Body of pancreas (tissue), 4 donors: ENCODE measurements at regions not wholly inside any gene's neighbourhood (a gene's known extent, or its start where the extent isn't known, plus 50 kb on each side); places are given as distances from the start of the nearest gene placed in this dataset.

Experiments used
- ATAC-seq: fragments of 150-250 bp; one replicate; pipeline ENCODE4 v1.9.1; 2016
- DNase-seq, 4 donors: peaks; one replicate each; pipeline ENCODE4 v3.0.0-alpha.2; 2019
- H3K27ac ChIP-seq, 4 donors: fragments of 200-600 bp; sonication (generic); 1 replicate in 3 of 4; 2 replicates in 1 of 4; pipeline versions ENCODE4 v1.5.1 to v1.6.1; 2016 to 2019; ENCODE audit warnings: mild to moderate bottlenecking in 1 of 4, mixed read lengths in 1 of 4, moderate library complexity in 1 of 4
- H3K27me3 ChIP-seq, 2 donors: fragments of 200-600 bp; sonication (generic); one replicate each; pipeline ENCODE4 v1.6.0; 2016; ENCODE audit warnings: mild to moderate bottlenecking in 1 of 2
- H3K36me3 ChIP-seq, 2 donors: fragments of 200-600 bp; sonication (generic); replicated peaks in 1 of 2; 2 replicates each; pipeline ENCODE4 v1.5.1; 2016; ENCODE audit warnings: low read depth in 2 of 2; ENCODE audit not compliant: insufficient read depth in 1 of 2
- H3K4me1 ChIP-seq: fragments of 200-600 bp; sonication (generic); one replicate; pipeline ENCODE4 v1.6.0; 2016
- H3K4me3 ChIP-seq, 2 donors: fragments of 200-600 bp; sonication (generic); 1 replicate in 1 of 2; 2 replicates in 1 of 2; pipeline ENCODE4 v1.5.1; 2016 to 2019
- H3K9me3 ChIP-seq, 3 donors: fragments of 200-600 bp; sonication (generic); 1 replicate in 2 of 3; 2 replicates in 1 of 3; pipeline ENCODE4 v1.5.1; 2016
- CTCF ChIP-seq, 7 experiments: fragments of 450-650 bp in 4 of 7; fragments of 200-600 bp in 3 of 7; sonication (generic) in 3 of 7; IDR thresholded peaks; one replicate each; pipeline ENCODE4 v1.5.1; 2016 to 2019; ENCODE audit warnings: antibody characterized with exemption in 7 of 7
- POLR2A ChIP-seq, 3 donors: fragments of 450-650 bp; IDR thresholded peaks; one replicate each; pipeline ENCODE4 v1.6.1; 2016; ENCODE audit warnings: antibody characterized with exemption in 3 of 3, mild to moderate bottlenecking in 2 of 3
- WGBS, 2 donors: methylation state at CpG; one replicate each; pipeline ENCODE4 v1.1.5; 2017; 5-methylcytosine and 5-hydroxymethylcytosine counted together
- intact Hi-C: fragments of 100-400 bp; cut with DNase I; formaldehyde crosslinking; loops from one replicate; pipeline ENCODE4 v1.15.1; 2023

GRCh38 chr14:97010491-97011160 is 213.4 kb downstream of the VRK1 start:
- DNase-seq (no peak), ATAC-seq (no peak)
- no peak overlapping the region for H3K4me3 ChIP-seq
- no peaks in the 10 kb centered on the region for H3K9me3 ChIP-seq
- H3K4me1 ChIP-seq = no peaks in the 10 kb centered on the region
- 36 to 40% methylated on average over 8 of the region's 8 CpGs for WGBS, 2 donors
- H3K27ac ChIP-seq = no peak overlapping the region
- no peak for TF ChIP-seq CTCF (IDR thresholded peaks at IDR 0.05)
- no peak for TF ChIP-seq POLR2A (IDR thresholded peaks at IDR 0.05)
- H3K36me3 ChIP-seq = no peaks in the 10 kb centered on the region
- intact Hi-C loops = no loop called here
- H3K27me3 ChIP-seq = no peaks in the 10 kb centered on the region

- Histone ChIP-seq H3K27me3 (no peaks in the 10 kb centered on the region), H3K36me3 (no peaks in the 10 kb centered on the region), H3K4me3 (no peak overlapping the region), H3K27ac (no peak overlapping the region), H3K4me1 (no peaks in the 10 kb centered on the region), H3K9me3 (no peaks in the 10 kb centered on the region)
- DNase-seq (no peak), ATAC-seq (no peak)
- 63 to 77% methylated on average over 7 of the region's 7 CpGs for WGBS, 2 donors
- intact Hi-C loops = no loop called here
- TF ChIP-seq CTCF (IDR thresholded peaks at IDR 0.05) = no peak
- no peak for TF ChIP-seq POLR2A (IDR thresholded peaks at IDR 0.05)
These were observed 216.7 kb downstream of the VRK1 start for GRCh38 chr14:97013878-97014277.

- Histone ChIP-seq H3K4me3 (no peak overlapping the region), H3K36me3 (no peaks in the 10 kb centered on the region), H3K27me3 (peaks cover 0 to 4% of the 10 kb centered on the region in 2 donors), H3K9me3 (no peaks in the 10 kb centered on the region), H3K4me1 (no peaks in the 10 kb centered on the region), H3K27ac (no peak overlapping the region)
- intact Hi-C loops = no loop called here
- ATAC-seq = no peak
- TF ChIP-seq POLR2A (IDR thresholded peaks at IDR 0.05) = no peak
- no peak for TF ChIP-seq CTCF (IDR thresholded peaks at IDR 0.05)
- 51 to 74% methylated on average over 4 of the region's 4 CpGs for WGBS, 2 donors
- peak in 1 of 4 donors; percentile 4 for DNase-seq
These were observed 223.8 kb downstream of the VRK1 start for GRCh38 chr14:97021001-97021400.

- TF ChIP-seq POLR2A (IDR thresholded peaks at IDR 0.05) (no peak), CTCF (IDR thresholded peaks at IDR 0.05) (no peak)
- H3K4me1 ChIP-seq = no peaks in the 10 kb centered on the region
- no peak for DNase-seq
- 36 to 50% methylated on average over 3 of the region's 3 CpGs for WGBS, 2 donors
- H3K36me3 ChIP-seq = no peaks in the 10 kb centered on the region
- no peak overlapping the region for H3K27ac ChIP-seq
- ATAC-seq = no peak
- peaks cover 0 to 4% of the 10 kb centered on the region in 2 donors for H3K27me3 ChIP-seq
- no peak overlapping the region for H3K4me3 ChIP-seq
- intact Hi-C loops = no loop called here
- no peaks in the 10 kb centered on the region for H3K9me3 ChIP-seq
These were observed 224.5 kb downstream of the VRK1 start for GRCh38 chr14:97021571-97022168.

GRCh38 chr14:97022741-97023140 is 225.6 kb downstream of the VRK1 start:
- intact Hi-C loops = no loop called here
- Histone ChIP-seq H3K4me3 (no peak overlapping the region), H3K4me1 (no peaks in the 10 kb centered on the region), H3K36me3 (no peaks in the 10 kb centered on the region), H3K27ac (no peak overlapping the region), H3K9me3 (no peaks in the 10 kb centered on the region), H3K27me3 (peaks cover 0 to 4% of the 10 kb centered on the region in 2 donors)
- TF ChIP-seq CTCF (IDR thresholded peaks at IDR 0.05) (no peak), POLR2A (IDR thresholded peaks at IDR 0.05) (no peak)
- 50 to 55% methylated on average over 3 of the region's 3 CpGs for WGBS, 2 donors
- DNase-seq (no peak), ATAC-seq (no peak)
